ENCODE measurements at regions not wholly inside any gene's neighbourhood (a gene's known extent, or its start where the extent isn't known, plus 50 kb on each side); places are given as distances from the start of the nearest gene placed in this dataset.

DNA sequence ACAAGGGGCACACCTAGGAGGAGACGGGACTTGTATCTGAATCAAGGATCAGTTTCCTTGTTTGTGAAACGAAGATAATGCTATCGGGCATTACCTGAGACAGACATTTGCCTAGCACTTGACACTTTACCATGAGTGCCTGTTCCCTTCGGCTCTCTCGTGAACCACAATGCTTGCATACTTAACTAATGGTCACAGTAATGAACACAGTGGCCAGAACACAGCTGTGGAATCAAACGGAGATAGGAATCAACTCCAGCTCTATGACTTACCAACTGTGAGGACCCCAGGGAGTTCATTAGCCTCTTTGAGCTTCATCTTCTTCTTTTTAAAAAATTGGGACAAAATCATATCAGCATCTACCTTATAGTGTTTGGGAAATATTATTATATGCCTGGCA is 207.8 kb downstream of the DRD1 start:
- no peak for TF ChIP-seq POLR2A (IDR thresholded peaks at IDR 0.05)
- TF ChIP-seq, protein P1, sequence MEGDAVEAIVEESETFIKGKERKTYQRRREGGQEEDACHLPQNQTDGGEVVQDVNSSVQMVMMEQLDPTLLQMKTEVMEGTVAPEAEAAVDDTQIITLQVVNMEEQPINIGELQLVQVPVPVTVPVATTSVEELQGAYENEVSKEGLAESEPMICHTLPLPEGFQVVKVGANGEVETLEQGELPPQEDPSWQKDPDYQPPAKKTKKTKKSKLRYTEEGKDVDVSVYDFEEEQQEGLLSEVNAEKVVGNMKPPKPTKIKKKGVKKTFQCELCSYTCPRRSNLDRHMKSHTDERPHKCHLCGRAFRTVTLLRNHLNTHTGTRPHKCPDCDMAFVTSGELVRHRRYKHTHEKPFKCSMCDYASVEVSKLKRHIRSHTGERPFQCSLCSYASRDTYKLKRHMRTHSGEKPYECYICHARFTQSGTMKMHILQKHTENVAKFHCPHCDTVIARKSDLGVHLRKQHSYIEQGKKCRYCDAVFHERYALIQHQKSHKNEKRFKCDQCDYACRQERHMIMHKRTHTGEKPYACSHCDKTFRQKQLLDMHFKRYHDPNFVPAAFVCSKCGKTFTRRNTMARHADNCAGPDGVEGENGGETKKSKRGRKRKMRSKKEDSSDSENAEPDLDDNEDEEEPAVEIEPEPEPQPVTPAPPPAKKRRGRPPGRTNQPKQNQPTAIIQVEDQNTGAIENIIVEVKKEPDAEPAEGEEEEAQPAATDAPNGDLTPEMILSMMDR (IDR thresholded peaks at IDR 0.05): no peak

Measured in ovary (tissue), 3 donors.